GM12872 (cell line): ENCODE measurements at regions not wholly inside any gene's neighbourhood (a gene's known extent, or its start where the extent isn't known, plus 50 kb on each side); places are given as distances from the start of the nearest gene placed in this dataset.

ENCODE experiments used
- CTCF ChIP-seq: IDR thresholded peaks from 3 replicates; pipeline ENCODE4 v1.5.1; 2011; ENCODE audit warnings: low read depth, mild to moderate bottlenecking, low read length, moderate library complexity; ENCODE audit not compliant: insufficient read depth

GRCh38 chr12:17335487-17335886 is 729.5 kb upstream of the LMO3 start:
- no peak for TF ChIP-seq CTCF

GRCh38 chr12:17334784-17335183 is 728.8 kb upstream of the LMO3 start:
- TF ChIP-seq CTCF: no peak

GRCh38 chr12:17333287-17333686 is 727.3 kb upstream of the LMO3 start:
- TF ChIP-seq CTCF: no peak

GRCh38 chr12:17326649-17327048 is 720.7 kb upstream of the LMO3 start:
- TF ChIP-seq CTCF: no peak

- TF ChIP-seq CTCF: no peak
These were observed 716.1 kb upstream of the LMO3 start for GRCh38 chr12:17322090-17322489.

GRCh38 chr12:17304503-17305347 is 698.8 kb upstream of the LMO3 start:
- no peak for TF ChIP-seq CTCF

- no peak for TF ChIP-seq CTCF
These were observed 696.0 kb upstream of the LMO3 start for GRCh38 chr12:17302001-17302400.
